Activated CD4-positive, alpha-beta T cell treated with anti-CD3 and anti-CD28 coated beads, Interleukin-2, amount 50 U/mL, for 1 hour (primary cell): ENCODE measurements at regions not wholly inside any gene's neighbourhood (a gene's known extent, or its start where the extent isn't known, plus 50 kb on each side); places are given as distances from the start of the nearest gene placed in this dataset.
A peak's percentile ranks its signal among the peaks of the same experiment; 100 is the strongest.

Source experiments
- DNase-seq: peaks from one replicate; pipeline ENCODE4 v3.0.0-alpha.2; 2020

GRCh38 chr15:31842532-31843195, 187.7 kb upstream of the CHRNA7 start:
- no peak for DNase-seq

- DNase-seq, result no peak
Observed at GRCh38 chr15:31843426-31844055, 186.8 kb upstream of the CHRNA7 start.

GRCh38 chr15:31845791-31846190, 184.5 kb upstream of the CHRNA7 start:
- no peak for DNase-seq

GRCh38 chr15:31847961-31848360, 182.4 kb upstream of the CHRNA7 start:
- DNase-seq, result no peak

GRCh38 chr15:31848621-31849020, 181.7 kb upstream of the CHRNA7 start:
- DNase-seq, result no peak

GRCh38 chr15:31852933-31853799, 177.1 kb upstream of the CHRNA7 start:
- DNase-seq, result no peak

- DNase-seq, result no peak
Observed at GRCh38 chr15:31856581-31856980, 173.7 kb upstream of the CHRNA7 start.

- no peak for DNase-seq
Observed at GRCh38 chr15:31857194-31857593, 173.1 kb upstream of the CHRNA7 start.

- DNase-seq, result no peak
Observed at GRCh38 chr15:31858026-31858425, 172.3 kb upstream of the CHRNA7 start.

- DNase-seq, result no peak
Observed at GRCh38 chr15:31866248-31866647, 164.1 kb upstream of the CHRNA7 start.

GRCh38 chr15:31867536-31868442, 162.5 kb upstream of the CHRNA7 start:
- peak; percentile 54 for DNase-seq

- DNase-seq, result no peak
Observed at GRCh38 chr15:31869686-31870307, 160.5 kb upstream of the CHRNA7 start.

GRCh38 chr15:31870328-31871165, 159.8 kb upstream of the CHRNA7 start, which contains the start of gene OTUD7A:
OTUD7A (minus strand) TSS chr15:31870673.
- peak; percentile 80 for DNase-seq

- no peak for DNase-seq
Observed at GRCh38 chr15:31871166-31871886, 159.0 kb upstream of the CHRNA7 start.

GRCh38 chr15:31871887-31872281, 158.4 kb upstream of the CHRNA7 start:
- no peak for DNase-seq

- DNase-seq, result no peak
Observed at GRCh38 chr15:31887246-31887645, 143.1 kb upstream of the CHRNA7 start.

- no peak for DNase-seq
Observed at GRCh38 chr15:31892513-31892912, 137.8 kb upstream of the CHRNA7 start.

- no peak for DNase-seq
Observed at GRCh38 chr15:31893780-31894179, 136.5 kb upstream of the CHRNA7 start.

GRCh38 chr15:31897746-31898145, 132.6 kb upstream of the CHRNA7 start:
- DNase-seq, result no peak

GRCh38 chr15:31901501-31901900, 128.8 kb upstream of the CHRNA7 start:
- DNase-seq, result no peak

GRCh38 chr15:31905054-31905453, 125.3 kb upstream of the CHRNA7 start:
- DNase-seq, result no peak
